Mucosa of gallbladder (tissue), 1 donor: ENCODE measurements at regions not wholly inside any gene's neighbourhood (a gene's known extent, or its start where the extent isn't known, plus 50 kb on each side); places are given as distances from the start of the nearest gene placed in this dataset.
A peak's percentile ranks its signal among the peaks of the same experiment; 100 is the strongest.

Experiments used
- DNase-seq: peaks from one replicate; pipeline ENCODE4 v3.0.0-alpha.2; 2020; ENCODE audit warnings: low spot score
- donor health status: DM: no; HTN: no; CAD: no.

GRCh38 chr2:101556033-101556459 is 81.1 kb upstream of the RFX8 start:
- DNase-seq = no peak

GRCh38 chr2:101551336-101551888 is 76.5 kb upstream of the RFX8 start:
- DNase-seq = no peak

- no peak for DNase-seq
Measured at GRCh38 chr2:101550555-101550954, 75.6 kb upstream of the RFX8 start.

- no peak for DNase-seq
Measured at GRCh38 chr2:101549371-101549770, 74.5 kb upstream of the RFX8 start.

GRCh38 chr2:101546376-101547058 is 71.6 kb upstream of the RFX8 start:
- DNase-seq = no peak

- DNase-seq = no peak
Measured at GRCh38 chr2:101545950-101546349, 71.0 kb upstream of the RFX8 start.

- DNase-seq = no peak
Measured at GRCh38 chr2:101540518-101540917, 65.6 kb upstream of the RFX8 start.

GRCh38 chr2:101538076-101538475 is 63.2 kb upstream of the RFX8 start:
- DNase-seq = no peak

GRCh38 chr2:101534149-101534611 is 59.3 kb upstream of the RFX8 start:
- no peak for DNase-seq

- DNase-seq = no peak
Measured at GRCh38 chr2:101533561-101534148, 58.7 kb upstream of the RFX8 start.

- no peak for DNase-seq
Measured at GRCh38 chr2:101528501-101528900, 53.6 kb upstream of the RFX8 start.

- DNase-seq = peak; percentile 35
Measured at GRCh38 chr2:101524806-101525430, 50.0 kb upstream of the RFX8 start.
